Left forelimb (tissue), 1 donor: ENCODE measurements at regions not wholly inside any gene's neighbourhood (a gene's known extent, or its start where the extent isn't known, plus 50 kb on each side); places are given as distances from the start of the nearest gene placed in this dataset.
"Not testable (repeated sequence)": the region's sequence is repeated elsewhere in the genome, so short reads cannot be mapped to it uniquely, and the experiment has no call there.

Experiments used
- DNase-seq: peaks from one replicate; pipeline ENCODE4 v3.0.0-alpha.2; 2018; ENCODE audit warnings: low spot score

DNA sequence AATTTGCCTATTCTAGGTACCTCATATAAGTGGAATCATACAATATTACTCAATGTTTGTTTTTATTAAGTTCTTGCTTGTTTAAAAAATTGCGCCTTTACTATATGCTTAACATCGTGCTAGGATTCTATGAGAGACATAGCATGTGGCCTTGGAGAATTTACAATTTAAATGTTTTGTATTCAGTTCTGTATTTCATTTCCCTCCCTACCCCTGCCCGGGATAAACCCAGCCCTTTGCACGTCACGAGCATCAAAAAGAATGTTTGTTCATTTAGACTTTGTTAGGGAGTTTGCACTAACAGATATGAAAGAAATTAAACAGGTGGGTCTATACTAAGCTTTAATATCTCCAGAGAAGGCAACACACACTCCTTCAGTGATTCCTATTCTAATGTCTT is 75.7 kb downstream of the C18orf54 start:
- DNase-seq, result no peak

DNA sequence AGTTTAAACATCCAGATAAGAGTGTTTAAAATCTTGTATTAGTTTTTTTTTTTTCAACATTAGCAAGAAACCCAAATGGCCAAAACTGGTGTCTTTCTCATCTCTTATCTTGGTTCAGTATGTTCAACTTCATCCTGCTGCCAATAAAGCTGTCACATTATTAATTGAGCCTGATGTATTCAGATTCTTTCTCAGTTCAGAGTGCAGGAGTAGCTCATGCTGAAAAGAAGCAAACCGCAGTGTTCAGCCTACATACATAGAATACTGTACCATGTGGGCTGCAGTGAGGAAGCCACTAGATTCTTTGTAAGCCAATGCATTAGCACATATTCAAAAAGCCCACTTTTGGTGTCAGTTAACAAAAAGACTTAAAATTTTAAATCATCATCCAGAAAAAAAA is 76.2 kb downstream of the C18orf54 start:
- no peak for DNase-seq

DNA sequence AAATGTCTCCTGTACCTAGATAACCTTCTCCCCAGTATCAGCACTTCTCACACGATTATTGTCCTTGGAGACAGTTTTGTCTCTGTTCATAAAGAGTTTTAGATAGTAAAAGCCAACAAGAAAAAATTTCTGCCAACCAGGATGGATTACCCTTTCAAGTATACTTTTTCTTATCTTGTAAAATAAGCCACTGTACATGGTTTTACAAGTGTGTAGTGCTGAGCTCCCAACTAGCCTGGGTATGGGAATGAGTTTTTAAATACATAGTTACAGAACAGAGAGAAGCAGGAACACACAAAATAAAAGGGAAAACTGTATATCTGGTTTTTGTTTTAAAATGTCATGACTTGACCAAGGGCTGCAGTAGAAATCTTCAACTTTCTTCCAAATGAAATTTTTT is 76.7 kb downstream of the C18orf54 start:
- DNase-seq, result no peak

DNA sequence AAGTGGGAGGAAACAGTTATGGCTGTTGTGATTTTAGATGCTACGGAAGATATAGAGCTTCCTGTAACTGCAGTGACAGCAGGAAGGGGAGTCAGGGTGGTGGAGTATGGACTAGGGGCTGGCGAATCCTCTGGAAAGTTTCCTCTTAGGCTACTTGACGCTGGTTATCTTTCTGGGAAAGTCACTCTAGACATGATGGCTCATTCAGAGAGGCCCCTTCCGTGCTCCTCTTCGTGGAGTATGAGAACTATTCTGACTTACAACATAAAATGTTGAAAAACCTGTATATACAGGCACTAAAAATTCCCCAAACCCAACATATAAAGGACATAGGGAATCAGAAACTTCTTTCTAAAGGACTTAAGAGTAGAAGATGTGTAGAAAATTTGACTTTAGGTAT is 78.8 kb downstream of the C18orf54 start:
- DNase-seq, result no peak

DNA sequence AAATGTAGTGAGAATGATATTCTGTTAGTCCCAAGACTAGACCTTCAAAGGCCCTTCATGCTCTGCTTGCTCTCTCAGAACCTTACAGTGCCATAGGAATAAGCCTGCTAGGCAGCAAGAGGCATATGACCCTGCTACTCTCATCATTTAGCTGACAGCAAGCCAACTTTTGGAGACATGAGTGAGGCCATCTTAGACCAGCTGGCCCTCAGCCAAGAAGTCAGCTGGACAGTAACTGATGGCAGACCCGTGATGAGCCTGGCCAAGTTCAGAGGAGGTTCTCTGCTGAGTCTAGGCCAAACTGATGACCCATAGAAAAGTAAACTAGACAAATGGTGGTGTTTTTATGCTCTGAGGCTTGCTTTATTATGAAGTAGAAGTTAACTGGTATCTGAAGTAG is 82.6 kb downstream of the C18orf54 start:
- no peak for DNase-seq

DNA sequence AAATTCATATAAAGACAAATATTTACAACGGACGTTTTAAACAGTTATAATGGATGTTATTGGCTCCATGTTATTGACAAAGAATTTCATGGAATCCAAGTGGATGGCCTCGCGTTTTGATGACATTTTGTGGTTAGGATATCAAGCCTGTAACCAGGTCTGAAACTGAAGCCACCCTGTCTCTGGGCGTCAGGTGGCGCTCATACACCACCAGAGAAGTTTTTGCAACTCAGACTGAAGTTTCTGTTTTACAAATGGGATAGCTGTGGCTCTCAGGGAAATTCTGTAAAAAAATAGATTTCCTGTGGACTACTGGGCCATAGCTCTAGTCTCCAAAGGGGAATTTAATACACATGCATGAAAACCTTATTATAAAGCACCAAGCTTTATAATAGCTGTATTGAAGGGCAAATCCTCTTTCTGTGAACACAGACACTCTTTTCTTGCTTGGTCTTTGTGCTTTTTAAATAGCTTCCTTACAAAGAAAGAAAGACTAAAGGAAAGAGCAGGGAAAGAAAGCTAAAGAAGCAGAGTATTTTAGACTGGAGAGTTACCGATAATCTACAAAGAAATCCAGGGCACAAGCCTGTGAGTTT is 86.7 kb downstream of the C18orf54 start:
- DNase-seq, result peak; percentile 68

DNA sequence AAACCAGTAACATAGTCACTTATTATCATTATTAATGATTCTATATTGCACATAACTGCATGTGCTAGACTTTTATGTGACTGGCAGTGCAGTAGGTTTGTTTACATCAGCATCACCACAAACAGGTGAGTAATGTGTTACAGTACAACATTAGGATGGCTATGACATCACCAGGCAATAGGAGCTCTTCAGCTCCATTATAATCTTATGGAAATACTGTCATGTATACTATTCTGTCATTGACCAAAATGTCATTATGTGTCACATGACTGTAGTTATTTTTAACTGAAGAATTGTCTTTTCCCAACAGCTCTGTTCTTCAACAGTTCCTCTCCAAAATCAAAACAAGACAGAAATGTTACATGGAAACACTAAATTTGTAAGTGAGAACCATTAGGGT is 96.3 kb downstream of the C18orf54 start:
- DNase-seq, result no peak

DNA sequence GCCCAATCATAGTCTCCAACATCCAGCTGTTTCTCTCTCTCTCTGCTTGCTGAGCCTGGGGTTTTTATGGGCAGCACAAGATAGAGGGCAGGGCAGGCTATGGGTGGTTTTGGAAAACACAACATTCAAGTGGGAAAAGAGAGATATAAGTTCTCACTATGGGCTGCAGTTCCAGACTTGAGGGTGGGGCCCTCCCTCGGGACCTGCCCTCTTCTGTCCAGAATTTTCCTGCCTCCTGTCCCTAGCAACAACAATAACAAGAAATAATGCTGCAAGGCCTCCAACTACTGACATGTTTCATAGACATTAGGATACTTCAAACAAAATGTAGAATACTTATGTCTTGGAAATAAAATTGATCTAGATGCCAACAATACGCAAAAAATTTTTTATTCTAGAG is 107.8 kb downstream of the C18orf54 start:
- DNase-seq, result no peak

DNA sequence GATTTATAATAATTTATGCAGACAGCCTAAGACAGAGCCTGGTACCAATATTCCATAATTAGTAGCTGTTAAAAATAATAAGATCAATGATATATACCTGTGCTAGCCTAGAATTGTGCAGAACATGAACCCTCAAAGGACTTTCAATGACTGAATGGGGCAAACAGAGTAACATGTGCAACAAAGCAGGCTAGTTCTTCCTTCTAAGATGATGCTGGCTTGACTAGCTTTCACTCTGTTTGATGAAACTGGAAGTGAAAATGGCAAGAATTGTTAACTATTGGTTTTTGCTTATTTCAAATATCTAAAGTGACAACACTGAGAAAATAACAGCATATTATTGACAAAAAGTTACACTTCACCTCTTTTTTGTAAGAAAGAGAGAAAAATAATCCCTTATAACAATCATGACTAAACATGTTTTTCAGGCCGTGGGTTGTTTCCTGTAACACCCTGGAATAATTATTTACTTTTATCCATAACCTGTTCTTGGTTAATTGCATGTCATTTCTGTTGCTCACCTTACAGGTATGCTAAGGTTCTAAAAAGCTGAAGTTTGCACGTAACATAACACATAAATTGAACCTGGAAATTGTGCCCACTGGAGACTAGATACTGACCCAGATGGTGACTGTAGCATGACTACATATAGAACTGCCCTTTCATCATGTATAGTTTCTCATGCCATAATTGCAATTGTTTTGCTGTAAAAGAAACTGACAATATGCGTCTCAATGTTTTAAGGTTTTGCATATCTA is 108.7 kb downstream of the C18orf54 start:
- DNase-seq, result no peak

DNA sequence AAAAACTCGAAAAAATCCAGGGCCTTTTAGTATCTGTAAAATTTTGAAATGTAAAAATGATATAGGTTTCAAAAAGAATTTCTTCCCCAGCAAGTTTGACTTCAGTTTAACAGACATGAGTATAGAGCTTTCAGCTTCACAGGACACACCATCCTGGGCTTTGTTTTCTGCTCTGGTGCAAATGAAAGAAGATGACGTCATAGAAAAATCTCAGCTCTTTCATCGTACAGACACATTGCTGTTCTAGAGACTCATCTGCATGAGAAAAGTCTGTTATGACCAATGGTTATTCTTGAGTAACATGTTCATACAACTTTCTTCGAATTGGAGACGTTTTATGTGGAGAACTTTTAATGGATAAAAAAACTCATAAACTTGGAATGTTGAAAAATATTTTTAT is 111.7 kb upstream of the DYNAP start:
- no peak for DNase-seq

DNA sequence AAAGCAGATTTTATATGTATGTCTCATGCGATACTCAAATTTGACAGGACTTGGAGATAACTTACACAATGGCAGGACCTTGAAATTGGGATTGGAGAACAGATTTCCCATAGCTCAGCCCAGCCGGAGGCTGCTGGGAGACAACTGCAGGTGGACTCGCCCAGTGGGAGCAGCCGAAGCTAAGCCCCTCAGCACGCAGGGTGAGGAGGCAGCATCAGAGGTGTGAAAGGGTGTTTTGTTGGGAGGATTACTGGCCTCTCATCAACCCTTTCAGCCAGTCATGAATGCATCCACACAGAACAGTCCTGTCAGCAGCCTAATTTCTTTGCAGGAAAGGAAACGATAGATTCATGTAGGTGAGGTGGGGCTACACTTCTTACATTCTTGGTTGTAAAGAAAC is 110.4 kb upstream of the DYNAP start:
- no peak for DNase-seq

DNA sequence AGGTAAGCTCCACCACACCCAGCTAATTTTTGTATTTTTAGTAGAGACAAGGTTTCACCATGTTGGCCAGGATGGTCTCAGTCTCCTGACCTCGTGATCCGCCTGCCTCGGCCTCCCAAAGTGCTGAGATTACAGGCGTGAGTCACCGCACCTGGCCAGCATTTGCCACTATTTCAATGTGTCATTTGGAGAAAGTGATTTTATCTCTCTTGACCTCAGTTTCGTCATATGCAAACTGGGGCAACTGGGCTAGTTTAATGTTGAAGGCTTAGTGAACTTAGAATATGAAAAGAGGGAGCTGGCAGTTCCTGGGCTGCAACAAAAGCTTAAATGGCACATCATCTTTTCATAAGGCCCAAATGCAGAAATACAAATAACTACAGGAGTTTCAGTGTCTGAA is 88.6 kb upstream of the DYNAP start:
- DNase-seq, result not testable (repeated sequence)

DNA sequence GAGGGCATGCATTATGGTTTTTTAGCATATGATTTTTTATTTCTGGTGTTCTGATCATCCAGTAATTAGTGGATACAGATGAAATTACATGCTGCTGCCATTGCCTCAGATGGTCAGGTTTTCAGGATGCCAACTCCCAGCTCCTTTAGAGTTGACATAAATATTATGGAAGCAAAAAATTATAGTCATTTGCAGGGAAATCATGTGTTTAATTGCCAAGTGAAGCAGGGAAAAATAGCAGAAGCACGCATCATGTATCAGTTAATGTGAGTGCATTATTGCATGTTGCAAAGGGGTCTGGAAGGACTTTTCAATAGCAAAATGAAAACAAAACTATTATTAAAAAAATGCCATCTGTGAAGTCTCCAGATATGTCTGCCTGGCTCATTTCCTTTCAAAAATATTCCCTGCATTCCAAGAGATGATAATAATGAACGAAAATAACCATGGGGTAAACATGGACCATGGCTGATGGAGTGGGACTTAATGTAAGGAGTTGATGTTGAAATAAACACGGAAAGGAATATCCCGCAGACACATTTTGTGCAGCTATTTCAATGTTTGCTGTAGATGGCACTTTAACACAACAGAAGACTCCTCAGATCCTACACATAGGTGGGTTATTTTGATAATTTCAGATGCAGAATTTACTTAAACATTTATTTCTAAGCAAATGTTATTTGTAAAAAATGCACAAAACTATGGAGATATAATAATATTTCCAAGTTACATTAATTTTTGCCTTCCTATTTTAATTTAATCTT is 87.7 kb upstream of the DYNAP start:
- DNase-seq, result no peak

DNA sequence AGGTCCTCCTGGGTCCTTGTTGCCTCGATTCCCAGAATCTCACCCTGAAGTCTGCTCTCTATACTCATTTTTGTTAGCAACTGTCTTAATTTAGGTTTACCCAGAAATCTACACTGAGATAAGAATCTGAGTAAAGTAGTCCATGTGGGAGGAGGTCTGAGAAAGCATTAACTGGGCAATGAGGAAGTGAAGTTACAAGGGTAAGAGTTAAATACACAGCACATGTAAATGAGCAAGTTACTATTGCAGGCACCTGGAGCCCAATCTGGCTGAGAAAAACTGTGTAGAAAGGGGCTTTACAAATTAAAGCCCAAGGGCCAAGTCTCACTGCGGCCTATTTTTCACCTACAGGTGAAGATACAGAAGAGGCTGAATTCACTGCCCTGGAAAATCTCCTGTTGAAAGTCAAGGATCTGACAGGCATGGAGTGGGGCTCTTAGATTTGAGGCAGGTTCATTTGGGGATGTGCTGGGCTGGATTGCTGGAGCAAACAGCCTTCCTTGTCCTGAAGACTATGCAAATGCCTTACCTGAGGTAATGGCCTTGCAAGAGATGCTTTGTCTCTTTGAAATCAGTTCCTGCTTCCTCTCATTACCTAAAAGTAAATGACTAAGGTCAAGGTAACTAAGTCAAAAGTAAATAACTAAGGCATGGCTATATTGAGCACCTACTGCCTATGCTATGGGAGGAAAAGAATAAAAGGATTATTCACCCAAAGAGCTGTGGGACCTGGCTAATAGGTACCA is 84.4 kb upstream of the DYNAP start:
- DNase-seq, result no peak

DNA sequence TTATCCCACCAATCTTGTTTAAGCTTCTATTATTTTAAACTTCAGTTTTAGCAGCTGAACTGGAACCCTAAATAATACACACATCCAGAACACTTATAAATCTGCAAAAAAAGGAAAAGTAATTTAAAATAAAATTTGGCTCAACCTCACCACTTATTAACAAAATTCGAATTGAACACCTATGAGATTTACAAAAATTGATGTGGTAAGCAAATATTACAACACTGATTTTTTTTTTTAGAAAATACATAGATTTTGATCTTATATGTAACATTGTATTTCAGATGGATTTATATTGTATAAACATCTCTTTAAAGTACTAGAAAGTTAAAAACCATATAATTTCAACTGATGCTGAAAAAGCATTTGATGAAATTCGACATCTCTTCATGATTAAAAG is 81.3 kb upstream of the DYNAP start:
- DNase-seq, result no peak

DNA sequence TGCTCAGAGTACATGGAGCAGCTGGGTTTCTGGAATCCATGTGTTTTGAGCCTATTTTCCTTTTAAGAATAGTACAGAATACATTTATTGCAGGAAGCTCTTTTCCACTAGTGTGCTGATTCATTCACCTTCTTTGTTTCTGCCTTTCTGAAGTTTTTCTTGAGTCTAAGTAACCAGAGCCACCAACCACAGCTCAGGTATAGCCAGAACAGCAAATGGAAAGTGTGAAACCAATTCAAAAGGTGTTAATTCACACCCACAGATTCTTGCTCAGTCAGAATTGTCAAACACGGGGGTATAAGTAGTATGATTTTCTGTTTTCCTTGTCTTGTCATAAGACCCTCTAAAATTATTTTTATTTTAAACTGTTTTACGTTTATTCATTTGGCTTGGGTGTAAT is 75.9 kb upstream of the DYNAP start:
- no peak for DNase-seq

DNA sequence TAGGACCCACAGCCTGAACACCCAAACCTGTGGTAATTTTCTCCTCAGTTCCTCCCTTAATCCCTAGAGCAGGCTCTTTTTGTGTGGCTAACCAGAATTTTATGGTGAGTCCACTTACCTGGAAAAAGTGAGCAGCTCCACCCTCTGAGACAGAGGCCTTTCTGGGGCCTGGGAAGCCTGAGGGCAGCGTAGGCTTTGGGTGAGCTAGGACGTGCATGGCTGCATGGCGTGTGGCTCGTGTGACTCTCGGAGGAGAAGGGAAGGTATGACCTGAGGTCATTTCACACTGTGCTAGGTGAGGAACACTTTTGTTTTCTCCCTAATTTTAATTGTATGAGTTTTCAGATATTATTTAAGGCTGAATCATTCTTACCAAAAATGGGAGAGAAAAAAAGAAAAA is 73.5 kb upstream of the DYNAP start:
- no peak for DNase-seq

DNA sequence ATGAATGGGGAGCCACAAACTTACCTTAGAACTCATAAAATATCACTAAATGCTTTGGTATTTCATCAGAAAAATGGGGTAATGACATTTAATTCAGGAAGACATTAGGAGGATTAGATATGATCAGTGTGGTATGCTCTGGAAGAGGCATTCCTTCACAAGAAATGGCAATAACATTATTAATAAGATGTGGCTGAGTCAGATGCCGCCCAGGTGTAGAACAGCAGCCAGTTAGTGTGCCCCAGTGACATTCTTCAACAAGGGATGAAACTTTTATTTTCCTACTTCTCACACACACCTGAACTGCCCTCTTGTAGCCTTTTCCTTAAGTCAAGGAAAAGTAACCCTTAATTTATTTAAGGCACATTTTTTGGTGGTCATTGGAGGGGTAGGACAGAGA is 69.2 kb upstream of the DYNAP start:
- DNase-seq, result no peak

DNA sequence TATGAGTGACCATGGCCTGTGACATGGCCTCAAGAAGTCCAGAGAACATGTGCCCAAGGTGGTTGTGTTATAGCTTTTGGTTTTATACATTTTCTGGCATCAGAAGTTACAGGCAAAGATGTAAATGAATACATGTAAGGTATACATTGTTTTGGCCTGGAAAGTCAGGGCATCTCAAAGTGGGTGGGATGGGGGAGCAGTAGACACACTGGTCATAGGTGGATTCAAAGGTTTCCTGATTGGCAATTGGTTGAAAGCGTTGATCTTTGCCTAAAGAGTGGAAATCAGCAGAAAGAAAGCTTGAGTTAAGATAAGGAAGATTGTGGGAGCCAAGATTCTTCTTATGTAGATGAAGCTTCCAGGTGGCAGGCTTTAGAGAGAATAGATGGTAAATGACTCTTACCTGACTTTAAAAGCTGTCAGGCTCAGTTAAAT is 62.1 kb upstream of the DYNAP start:
- DNase-seq, result no peak

DNA sequence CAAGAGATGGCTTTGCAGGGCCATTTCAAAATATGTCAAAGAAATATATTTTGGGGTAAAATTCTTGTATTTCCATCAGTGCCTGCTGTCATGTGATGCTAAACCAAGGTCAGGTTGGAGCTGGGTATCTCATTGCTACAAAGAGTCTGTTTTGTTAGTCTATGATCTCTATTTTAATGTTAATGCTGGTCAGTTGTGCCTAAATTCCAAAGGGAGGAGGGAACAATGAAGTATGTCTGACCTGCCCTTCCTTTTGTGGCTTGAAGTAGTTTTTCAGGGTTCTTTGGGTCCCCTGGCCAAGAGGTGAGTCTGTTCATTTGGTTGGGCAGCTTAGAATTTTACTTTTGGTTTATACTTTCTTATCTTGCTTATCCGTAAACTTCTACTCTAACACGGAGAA is 61.6 kb upstream of the DYNAP start:
- no peak for DNase-seq

DNA sequence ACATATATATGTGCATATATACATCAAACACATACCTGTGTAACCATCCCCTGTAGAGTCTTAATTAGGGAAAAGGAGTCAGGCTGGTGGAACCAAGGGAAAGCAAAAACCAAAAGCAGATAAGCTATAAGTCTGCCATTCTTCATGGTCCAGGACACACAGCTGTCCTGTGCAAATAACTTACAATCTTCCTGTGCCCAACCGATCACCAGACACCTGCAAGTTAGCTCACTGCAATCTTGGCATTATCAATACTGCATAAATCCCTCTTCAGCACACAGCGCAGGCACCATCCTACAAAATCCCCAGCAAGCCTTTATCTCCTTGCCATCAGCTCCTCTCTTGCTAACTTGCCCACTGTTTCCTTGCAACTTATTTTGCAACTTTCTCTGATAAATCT is 60.8 kb upstream of the DYNAP start:
- no peak for DNase-seq

DNA sequence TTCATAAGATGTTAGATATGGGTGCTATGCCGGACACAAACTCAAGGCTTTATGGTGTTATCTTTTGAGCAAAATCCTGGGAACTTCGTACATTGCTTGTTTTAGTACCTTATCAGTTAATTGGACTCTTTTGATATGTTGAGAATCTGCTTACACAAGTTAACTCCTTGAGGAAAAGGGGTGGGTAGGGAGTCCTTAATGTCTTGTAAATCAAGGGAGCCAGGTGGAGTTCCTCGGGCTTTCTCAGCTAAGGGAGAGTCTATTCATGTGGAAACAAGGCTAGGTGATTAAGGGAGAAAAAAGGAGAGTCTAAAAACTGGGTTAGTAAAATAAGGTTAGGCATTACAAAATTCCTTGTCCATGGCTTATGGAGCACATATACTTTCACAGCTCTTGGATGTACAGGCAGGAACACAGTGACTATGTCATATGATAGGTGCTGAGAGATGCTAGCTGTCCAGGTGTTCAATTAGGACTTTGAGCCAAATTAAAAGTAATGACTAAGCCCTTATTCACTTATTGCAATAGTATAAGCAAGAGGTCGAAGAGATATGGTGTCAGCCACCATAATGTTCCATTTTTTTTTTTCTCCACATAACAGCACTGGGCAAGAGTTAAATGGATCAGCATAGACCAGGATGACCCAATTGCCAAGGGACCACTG is 59.5 kb upstream of the DYNAP start:
- no peak for DNase-seq
